Colon (tissue), 2 donors: ENCODE measurements at regions not wholly inside any gene's neighbourhood (a gene's known extent, or its start where the extent isn't known, plus 50 kb on each side); places are given as distances from the start of the nearest gene placed in this dataset.
"Not testable (repeated sequence)": the region's sequence is repeated elsewhere in the genome, so short reads cannot be mapped to it uniquely, and the experiment has no call there.

ENCODE experiments used
- FAIRE-seq: peaks from 2 replicates; lab custom pipeline; 2012; peaks lifted over from hg19 to GRCh38; lab: Jason Lieb, UNC
- donor health status: control.
- donor health status: control.

DNA sequence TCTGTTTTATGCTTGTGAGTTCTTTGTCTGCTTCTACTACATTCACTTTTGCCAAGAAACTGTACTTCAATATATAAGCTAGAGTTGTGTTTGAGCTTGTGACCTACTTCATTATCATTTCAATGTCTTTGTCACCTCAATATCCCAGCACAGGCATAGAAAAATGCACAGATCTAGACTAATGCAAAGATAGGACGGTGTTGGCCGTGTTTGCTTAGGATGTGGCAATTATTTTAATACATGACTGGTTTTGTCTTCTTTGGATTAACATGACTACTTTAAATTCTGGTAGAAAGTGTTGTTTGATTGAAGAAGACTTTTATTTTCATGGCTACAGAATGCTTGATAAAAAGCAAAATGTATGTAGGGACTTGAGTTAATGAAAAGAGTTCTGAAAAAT is 1075.0 kb upstream of the GJE1 start:
- FAIRE-seq = no peak

DNA sequence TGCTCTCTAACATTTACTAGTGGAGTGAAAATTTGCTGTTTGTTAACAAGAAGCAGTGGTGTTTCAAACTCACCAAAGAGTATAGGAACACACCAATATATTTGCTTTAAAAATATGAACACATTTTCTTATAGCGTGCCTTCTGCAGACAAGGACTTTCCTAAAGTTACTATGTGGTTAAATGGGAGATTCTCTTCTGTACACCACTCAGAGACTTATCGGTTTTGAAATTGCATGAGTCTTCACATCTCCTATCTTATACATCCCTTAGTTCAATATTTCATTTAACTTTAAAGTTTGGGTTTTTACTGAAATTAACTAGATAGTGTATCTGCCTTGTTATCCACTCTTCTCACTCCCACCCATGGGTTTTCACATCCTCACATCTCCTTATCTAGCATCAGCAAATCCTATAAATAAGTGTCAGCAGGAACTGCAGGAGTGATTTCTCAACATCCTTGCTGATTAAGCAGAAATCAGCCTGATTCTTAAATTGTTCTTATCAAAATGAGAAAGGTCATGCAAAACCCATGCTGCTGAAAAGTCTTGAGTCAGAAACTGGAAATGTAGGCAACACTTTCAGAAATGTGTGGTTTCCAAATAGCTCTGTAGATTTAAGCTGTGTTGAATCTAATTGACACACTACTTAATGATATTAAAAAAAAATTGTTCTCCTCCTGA is 1075.6 kb upstream of the GJE1 start:
- FAIRE-seq = no peak

- no peak for FAIRE-seq
Observed at GRCh38 chr6:141050471-141050870, 1082.3 kb upstream of the GJE1 start.

DNA sequence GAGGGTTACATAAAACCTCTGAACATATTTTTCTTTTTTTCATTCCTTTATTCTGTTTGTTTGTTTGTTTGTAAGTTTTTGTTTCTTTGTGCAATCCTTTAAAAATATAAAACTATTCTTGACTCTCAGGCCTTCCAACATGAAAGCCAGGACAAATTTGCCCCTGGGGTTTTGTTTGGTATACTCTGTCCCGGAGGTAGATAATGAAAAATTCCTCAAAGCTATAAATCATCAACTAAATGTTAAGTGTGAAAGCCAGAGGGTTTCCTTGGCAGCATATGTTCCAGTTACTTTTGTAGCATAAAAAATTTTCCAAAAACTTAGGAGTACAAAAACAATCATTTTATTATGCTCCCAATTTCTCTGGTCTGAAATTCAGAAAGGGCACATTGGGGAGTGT is 1084.3 kb upstream of the GJE1 start:
- FAIRE-seq = no peak

DNA sequence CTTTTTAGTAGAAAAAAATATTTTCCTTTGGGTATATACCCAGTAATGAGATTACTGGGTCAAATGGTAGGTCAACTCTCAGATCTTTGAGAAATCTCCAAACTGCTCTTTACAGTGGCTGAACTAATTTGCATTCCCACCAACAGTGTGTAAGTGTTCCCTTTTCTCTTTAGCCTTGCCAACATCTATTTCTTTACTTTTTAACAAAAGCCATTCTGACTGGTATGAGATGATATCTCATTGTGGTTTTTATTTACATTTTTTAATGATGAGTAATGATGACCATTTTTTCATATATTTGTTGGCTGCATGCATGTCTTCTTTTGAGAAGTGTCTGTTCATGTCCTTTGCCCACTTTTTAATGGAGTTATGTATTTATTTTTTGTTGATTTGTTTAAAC is 1086.2 kb upstream of the GJE1 start:
- FAIRE-seq = not testable (repeated sequence)

DNA sequence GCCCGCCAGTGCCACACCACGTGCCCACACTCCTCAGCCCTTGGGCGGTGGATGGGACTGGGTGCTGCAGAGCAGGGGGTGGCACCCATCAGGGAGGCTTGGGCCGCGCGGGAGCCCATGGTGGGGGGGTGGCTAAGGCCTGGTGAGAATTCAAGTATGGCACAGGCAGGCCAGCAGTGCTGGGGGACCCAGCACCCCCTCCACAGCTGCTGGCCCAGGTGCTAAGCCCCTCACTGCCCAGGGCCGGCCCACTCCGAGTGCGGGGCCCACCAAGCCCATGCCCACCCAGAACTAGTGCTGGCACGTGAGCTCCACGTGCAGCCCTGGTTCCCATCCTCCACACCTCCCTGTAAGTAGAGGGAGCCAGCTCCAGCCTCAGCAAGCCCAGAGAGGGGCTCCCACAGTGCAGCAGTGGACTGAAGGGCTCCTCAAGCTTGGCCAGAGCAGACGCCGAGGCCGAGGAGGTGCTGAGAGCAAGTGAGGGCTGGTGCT is 1091.1 kb upstream of the GJE1 start:
- FAIRE-seq = no peak

- FAIRE-seq = no peak
Observed at GRCh38 chr6:141035312-141036200, 1097.2 kb upstream of the GJE1 start.

- FAIRE-seq = no peak
Observed at GRCh38 chr6:141033101-141033500, 1099.6 kb upstream of the GJE1 start.

- FAIRE-seq = no peak
Observed at GRCh38 chr6:141029908-141030307, 1102.8 kb upstream of the GJE1 start.

- FAIRE-seq = no peak
Observed at GRCh38 chr6:141028791-141029280, 1103.9 kb upstream of the GJE1 start.

- peak; percentile 55 for FAIRE-seq
Observed at GRCh38 chr6:141026504-141026903, 1106.2 kb upstream of the GJE1 start.

- no peak for FAIRE-seq
Observed at GRCh38 chr6:141024526-141024925, 1108.2 kb upstream of the GJE1 start.

DNA sequence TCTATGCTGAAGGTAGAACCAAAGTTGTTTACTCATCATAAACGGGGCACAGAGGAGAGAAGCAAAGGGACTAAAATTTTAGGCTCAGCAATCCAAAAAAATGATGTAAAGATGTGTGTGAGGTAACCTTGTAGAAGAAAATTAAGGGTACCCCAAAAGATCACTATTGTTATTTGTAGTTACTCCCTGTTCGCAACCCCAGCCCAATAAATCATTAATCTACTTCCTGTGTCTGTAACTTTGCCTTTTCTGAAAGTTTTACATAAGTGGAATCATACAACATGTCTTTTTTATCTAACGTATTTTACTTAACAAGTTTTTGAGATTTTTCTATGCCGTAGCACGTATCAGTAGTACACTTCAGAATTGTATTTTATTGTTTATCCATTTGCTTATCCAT is 1114.8 kb upstream of the GJE1 start:
- FAIRE-seq = no peak

GRCh38 chr6:141000917-141001316 is 1131.8 kb upstream of the GJE1 start:
- FAIRE-seq = no peak

DNA sequence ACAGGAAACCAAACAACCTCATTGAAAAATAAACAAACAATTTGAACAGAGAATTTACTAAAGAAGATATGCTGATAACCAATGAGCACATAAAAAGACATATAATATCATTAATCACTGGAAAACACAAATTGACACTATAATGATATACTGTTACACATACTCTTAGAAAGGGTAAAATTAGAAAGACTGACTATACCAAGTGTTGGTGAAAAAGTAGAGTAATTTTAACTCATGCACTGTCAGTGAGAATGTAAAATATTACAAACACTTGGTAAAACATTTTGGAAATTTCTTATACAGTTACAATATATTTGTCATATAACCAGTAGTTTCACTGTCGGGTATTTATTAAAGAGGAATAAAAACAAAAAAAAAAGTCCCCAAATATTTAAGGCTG is 1139.2 kb upstream of the GJE1 start:
- FAIRE-seq = no peak

DNA sequence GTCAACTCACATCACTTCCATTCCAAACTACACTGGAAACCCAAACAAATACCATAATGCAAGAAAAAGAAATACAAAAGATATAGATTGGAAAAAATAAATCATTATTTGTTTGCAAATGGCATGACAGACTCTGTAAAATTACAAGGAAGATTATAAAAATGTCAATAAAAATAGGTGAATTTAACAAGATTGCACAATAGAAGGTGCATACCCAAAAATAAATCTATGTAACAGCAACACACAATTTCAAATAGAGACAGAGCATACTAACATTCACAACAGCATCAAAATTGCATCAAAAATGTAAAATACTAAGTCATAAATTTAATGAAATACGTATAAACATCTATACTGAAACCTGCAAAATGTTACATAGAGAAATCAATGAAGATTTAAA is 1140.0 kb upstream of the GJE1 start:
- FAIRE-seq = no peak

DNA sequence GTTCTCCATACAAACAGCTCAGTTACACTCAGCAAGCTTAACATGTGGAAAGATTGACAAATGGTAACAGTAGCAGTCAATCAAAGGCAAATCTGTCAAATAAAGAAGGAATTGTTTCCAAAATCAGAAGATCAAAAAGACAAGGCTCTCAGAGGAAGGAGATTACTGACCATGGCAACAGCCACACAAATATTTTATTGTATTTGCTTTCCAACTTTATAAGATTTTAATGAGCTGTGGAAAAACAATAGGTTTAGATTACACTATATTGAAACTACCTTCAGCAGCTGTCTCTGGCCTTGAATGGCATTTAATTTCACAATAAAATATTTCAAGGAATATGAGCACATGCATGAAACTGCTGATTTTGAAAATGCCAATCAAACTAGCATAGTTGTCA is 1143.9 kb upstream of the GJE1 start:
- no peak for FAIRE-seq

GRCh38 chr6:140987364-140988155 is 1145.2 kb upstream of the GJE1 start:
- no peak for FAIRE-seq

DNA sequence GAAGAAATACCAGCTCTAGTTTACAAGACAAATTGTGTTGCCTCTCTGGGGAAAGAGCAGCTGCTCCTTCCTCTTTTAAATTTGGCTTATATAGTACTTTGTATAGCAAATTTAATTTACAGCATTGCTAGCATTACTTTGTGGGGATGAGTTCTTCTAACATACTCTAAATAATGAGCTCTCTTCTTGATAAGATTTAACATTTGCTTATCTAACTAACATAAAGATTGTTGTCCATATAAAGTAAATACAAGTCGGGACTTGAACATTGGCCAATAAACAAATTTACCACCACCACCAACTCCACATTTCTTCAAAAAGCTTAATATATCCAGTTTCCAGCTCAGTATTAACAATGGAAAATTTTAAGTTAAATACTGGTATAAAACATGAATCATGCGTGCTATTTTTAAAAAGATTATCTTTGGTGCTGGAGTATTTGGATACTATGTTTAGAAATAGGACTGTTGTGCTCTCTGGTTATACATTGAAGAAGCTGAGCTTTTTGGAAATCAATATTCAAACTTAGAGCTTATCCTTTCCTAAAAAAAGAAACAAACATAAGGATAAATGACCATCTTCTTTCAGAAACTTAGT is 1146.9 kb upstream of the GJE1 start:
- no peak for FAIRE-seq

- no peak for FAIRE-seq
Observed at GRCh38 chr6:140980265-140980887, 1152.3 kb upstream of the GJE1 start.

GRCh38 chr6:140979642-140980091 is 1153.1 kb upstream of the GJE1 start:
- FAIRE-seq = no peak
